B cell (primary cell): ENCODE measurements at regions not wholly inside any gene's neighbourhood (a gene's known extent, or its start where the extent isn't known, plus 50 kb on each side); places are given as distances from the start of the nearest gene placed in this dataset.

Experiments used
- ATAC-seq: fragments of 200-7000 bp; cut with Tn5 transposase; one replicate; pipeline ENCODE4 v1.10.0; 2021; ENCODE audit warnings: low read depth, mild to moderate bottlenecking, moderate number of reproducible peaks, moderate library complexity
- CTCF ChIA-PET: fragments of 350-600 bp; sonication (Branson Sonifier 250); formaldehyde crosslinking; loops from one replicate; lab custom pipeline; 2021; ENCODE audit warnings: antibody characterized with exemption, inconsistent platforms; lab: Charles Lee
- POLR2A ChIA-PET: fragments of 350-600 bp; sonication (Branson Sonifier 250); formaldehyde crosslinking; loops from one replicate; lab custom pipeline; 2021; ENCODE audit warnings: antibody characterized with exemption; lab: Charles Lee
- DNase-seq: peaks from one replicate; pipeline ENCODE4 v3.0.0; 2013
- H2AFZ ChIP-seq: 2 replicates; pipeline ENCODE4 v1.6.1; 2012; ENCODE audit warnings: mild to moderate bottlenecking, low read depth, low read length; ENCODE audit not compliant: insufficient read depth, poor library complexity, severe bottlenecking
- H3K27ac ChIP-seq, 2 donors: 1 replicate in 1 of 2; 2 replicates in 1 of 2; pipeline ENCODE4 v1.5.1; 2012 to 2013; ENCODE audit warnings: low read length in 2 of 2, mild to moderate bottlenecking in 2 of 2, moderate library complexity in 1 of 2
- H3K27me3 ChIP-seq, 4 experiments: fragments of 200-600 bp in 1 of 4; sonication (generic) in 1 of 4; replicated peaks in 1 of 4; 1 replicate in 2 of 4; 2 replicates in 2 of 4; pipeline versions ENCODE4 v1.6.1 to v1.7.0; 2013 to 2016; ENCODE audit warnings: low read length in 3 of 4, mild to moderate bottlenecking in 2 of 4, mixed read lengths in 1 of 4, moderate library complexity in 1 of 4; ENCODE audit not compliant: insufficient read depth in 4 of 4, control insufficient read depth in 3 of 4; ENCODE audit errors: control extremely low read depth in 1 of 4
- H3K36me3 ChIP-seq, 2 experiments: replicated peaks in 1 of 2; 1 replicate in 1 of 2; 2 replicates in 1 of 2; pipeline versions ENCODE4 v1.6.1 to v1.7.1; 2013; ENCODE audit warnings: low read length in 1 of 2; ENCODE audit not compliant: insufficient read depth in 2 of 2, control insufficient read depth in 1 of 2; ENCODE audit errors: control extremely low read depth in 1 of 2, extremely low read depth in 1 of 2
- H3K4me1 ChIP-seq, 2 donors: fragments of 200-600 bp in 1 of 2; sonication (generic) in 1 of 2; 1 replicate in 1 of 2; 2 replicates in 1 of 2; pipeline versions ENCODE4 v1.5.1 to v1.6.1; 2013 to 2017; ENCODE audit warnings: low read length in 2 of 2; ENCODE audit not compliant: control insufficient read depth in 2 of 2, insufficient read depth in 2 of 2
- H3K4me2 ChIP-seq: replicated peaks from 2 replicates; pipeline ENCODE3; 2012; ENCODE audit warnings: mild to moderate bottlenecking, low read depth, low read length; ENCODE audit not compliant: poor library complexity, severe bottlenecking
- H3K4me3 ChIP-seq, 5 experiments: fragments of 200-600 bp in 1 of 5; sonication (generic) in 1 of 5; 1 replicate in 3 of 5; 2 replicates in 2 of 5; pipeline versions ENCODE4 v1.5.1 to v1.7.0; 2011 to 2016; ENCODE audit warnings: low read length in 4 of 5, mild to moderate bottlenecking in 4 of 5, low read depth in 2 of 5, control low read depth in 1 of 5, moderate library complexity in 1 of 5; ENCODE audit not compliant: insufficient read depth in 1 of 5; ENCODE audit errors: control extremely low read depth in 1 of 5, extremely low read depth in 1 of 5
- H3K79me2 ChIP-seq: fragments of 200-600 bp; sonication (generic); one replicate; pipeline ENCODE4 v1.6.0; 2016; ENCODE audit warnings: low read length; ENCODE audit not compliant: control insufficient read depth, insufficient read depth
- H3K9ac ChIP-seq: fragments of 200-600 bp; sonication (generic); 2 replicates; pipeline ENCODE4 v1.6.1; 2017; ENCODE audit warnings: mild to moderate bottlenecking, low read length, moderate library complexity
- H3K9me3 ChIP-seq, 3 donors: one replicate each; pipeline versions ENCODE4 v1.6.1 to v1.7.1; 2013; ENCODE audit warnings: low read length in 2 of 3; ENCODE audit not compliant: control insufficient read depth in 2 of 3, insufficient read depth in 1 of 3; ENCODE audit errors: control extremely low read depth in 1 of 3
- H4K20me1 ChIP-seq: 2 replicates; pipeline ENCODE4 v1.6.0; 2012; ENCODE audit warnings: mild to moderate bottlenecking, low read length; ENCODE audit not compliant: insufficient read depth, control insufficient read depth, poor library complexity, severe bottlenecking
- H3K27ac Mint-ChIP-seq: one replicate; pipeline ENCODE4 v1.8.0; 2021; ENCODE audit warnings: mixed read lengths
- H3K27me3 Mint-ChIP-seq: one replicate; pipeline ENCODE4 v1.8.0; 2021; ENCODE audit warnings: mixed read lengths
- H3K4me1 Mint-ChIP-seq: one replicate; pipeline ENCODE4 v1.8.0; 2021; ENCODE audit warnings: mixed read lengths
- H3K4me3 Mint-ChIP-seq: one replicate; pipeline ENCODE4 v1.8.0; 2021; ENCODE audit warnings: mixed read lengths
- H3K9me3 Mint-ChIP-seq: one replicate; pipeline ENCODE4 v1.8.0; 2022; ENCODE audit warnings: mixed read lengths; ENCODE audit not compliant: insufficient read depth
- CTCF ChIP-seq: fragments of 200-600 bp; IDR thresholded peaks from one replicate; pipeline ENCODE4 v1.8.0; 2022; ENCODE audit warnings: antibody characterized with exemption, mild to moderate bottlenecking
- EZH2 ChIP-seq: IDR thresholded peaks from 2 replicates; pipeline ENCODE4 v1.6.1; 2012; ENCODE audit warnings: borderline replicate concordance, low read depth, mild to moderate bottlenecking, moderate library complexity, low read length; ENCODE audit not compliant: insufficient read depth, poor library complexity, severe bottlenecking
- WGBS: methylation state at CpG from one replicate; pipeline ENCODE4 v1.1.5; 2013; ENCODE audit warnings: missing lambda C conversion rate; ENCODE audit not compliant: insufficient coverage; 5-methylcytosine and 5-hydroxymethylcytosine counted together
- intact Hi-C: fragments of 100-400 bp; cut with micrococcal nuclease; formaldehyde crosslinking; loops from one replicate; pipeline ENCODE4 v1.10.0; 2022

GRCh38 chr5:155905364-155905763 is 421.6 kb upstream of the SGCD start:
- Histone ChIP-seq H3K4me2 (no peak overlapping the region), H3K27ac (no peak overlapping the region), H3K27me3 (no peaks in the 10 kb centered on the region), H3K79me2 (no peaks in the 10 kb centered on the region), H2AFZ (no peak overlapping the region), H3K9me3 (no peaks in the 10 kb centered on the region), H3K9ac (no peak overlapping the region), H3K36me3 (no peaks in the 10 kb centered on the region), H4K20me1 (no peaks in the 10 kb centered on the region), H3K4me1 (no peaks in the 10 kb centered on the region), H3K4me3 (no peak overlapping the region)
- POLR2A ChIA-PET: no interaction called here
- intact Hi-C loops: loop anchor here (5.0 kb wide), 1 partner anchor 382 kb away; no protein-coding TSS in a partner anchor
- no CpG with 5 or more reads among the region's 3 CpGs for WGBS
- ATAC-seq: no peak
- DNase-seq: no peak
- CTCF ChIA-PET: no interaction called here
- no peaks in the 10 kb centered on the region for H3K27me3 Mint-ChIP-seq
- TF ChIP-seq CTCF: no peak
- no peaks in the 10 kb centered on the region for H3K4me1 Mint-ChIP-seq
- no peaks in the 10 kb centered on the region for H3K9me3 Mint-ChIP-seq
- H3K27ac Mint-ChIP-seq: no peak overlapping the region
- H3K4me3 Mint-ChIP-seq: no peak overlapping the region

GRCh38 chr5:155906046-155906445 is 420.9 kb upstream of the SGCD start:
- Histone ChIP-seq H3K9me3 (no peaks in the 10 kb centered on the region), H3K27me3 (no peaks in the 10 kb centered on the region), H3K9ac (no peak overlapping the region), H3K4me2 (no peak overlapping the region), H3K27ac (no peak overlapping the region), H3K4me1 (no peaks in the 10 kb centered on the region), H3K36me3 (no peaks in the 10 kb centered on the region), H3K4me3 (no peak overlapping the region), H2AFZ (no peak overlapping the region), H4K20me1 (no peaks in the 10 kb centered on the region), H3K79me2 (no peaks in the 10 kb centered on the region)
- Mint-ChIP-seq H3K4me1 (no peaks in the 10 kb centered on the region), H3K27ac (no peak overlapping the region), H3K27me3 (no peaks in the 10 kb centered on the region), H3K4me3 (no peak overlapping the region), H3K9me3 (no peaks in the 10 kb centered on the region)
- ATAC-seq (no peak), DNase-seq (no peak)
- ChIA-PET CTCF (no interaction called here), POLR2A (no interaction called here)
- intact Hi-C loops: loop anchor here (5.0 kb wide), 1 partner anchor 381 kb away; no protein-coding TSS in a partner anchor
- TF ChIP-seq EZH2: no peak
- TF ChIP-seq CTCF: no peak
- WGBS: no CpG with 5 or more reads among the region's 2 CpGs
